Skeletal muscle cell (primary cell): ENCODE measurements at regions not wholly inside any gene's neighbourhood (a gene's known extent, or its start where the extent isn't known, plus 50 kb on each side); places are given as distances from the start of the nearest gene placed in this dataset.

Experiments
- DNase-seq: peaks from one replicate; pipeline ENCODE4 v3.0.0-alpha.2; 2010; ENCODE audit warnings: low read depth
- H3K4me3 ChIP-seq: 2 replicates; pipeline ENCODE4 v1.5.1; 2011; ENCODE audit warnings: low read depth, mild to moderate bottlenecking, control low read depth, low read length, moderate library complexity

DNA sequence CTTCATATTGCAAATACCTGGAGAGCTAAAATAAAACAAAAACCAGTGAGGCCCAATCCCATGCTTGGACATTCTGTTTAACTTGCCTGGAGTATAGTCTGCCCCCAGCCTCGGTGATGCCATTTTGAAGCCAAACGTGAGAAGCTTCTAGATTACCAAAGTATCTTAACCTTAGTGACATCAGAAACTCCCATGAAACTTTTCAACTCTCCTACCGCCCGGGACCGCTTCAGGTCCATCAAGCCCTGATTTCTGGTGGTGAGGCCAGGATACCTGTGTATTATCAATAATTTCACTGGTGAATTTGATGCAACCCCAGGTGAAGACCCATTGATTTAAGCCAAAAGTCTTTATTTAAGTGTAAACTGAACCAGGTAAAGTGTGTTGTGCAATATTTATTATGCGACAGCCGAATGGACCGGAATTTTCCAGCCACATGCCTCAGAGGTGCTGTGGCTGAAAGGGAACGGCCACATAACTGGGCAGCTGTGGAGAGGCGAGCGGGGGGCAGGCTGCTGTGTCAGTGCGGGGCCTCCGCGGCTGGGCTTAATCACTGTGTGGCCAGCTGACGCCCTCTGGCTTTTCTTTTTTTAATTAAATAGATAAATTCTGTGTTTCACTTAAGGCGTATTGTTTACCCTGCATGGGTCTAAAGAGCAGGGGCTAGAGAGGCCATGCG lies 385.5 kb upstream of the B3GAT1 start:
- DNase-seq, result no peak
- H3K4me3 ChIP-seq, result no peak overlapping the region

DNA sequence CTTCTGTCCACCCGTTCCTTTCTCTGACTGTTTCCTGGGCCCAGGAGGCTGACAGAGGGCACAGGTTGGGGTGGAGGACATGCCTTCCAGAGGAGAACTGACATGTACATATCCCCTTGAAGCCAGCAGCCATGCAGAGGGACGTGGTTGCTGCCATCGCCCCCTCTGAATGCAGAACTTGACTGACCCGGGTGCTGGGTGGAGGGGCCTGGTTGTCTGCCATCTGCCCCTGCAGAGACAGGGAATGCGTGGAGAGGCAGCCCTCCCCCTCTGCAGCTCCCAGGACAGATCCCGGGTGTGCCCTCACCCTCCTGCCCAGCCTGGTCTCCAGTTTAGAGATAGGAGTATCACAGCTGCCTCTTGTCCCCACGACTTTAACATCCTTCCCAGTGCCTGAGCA lies 383.0 kb upstream of the B3GAT1 start:
- no peak for DNase-seq
- no peak overlapping the region for H3K4me3 ChIP-seq

- DNase-seq, result no peak
- H3K4me3 ChIP-seq, result no peak overlapping the region
Measured at GRCh38 chr11:134794192-134794591, 382.1 kb upstream of the B3GAT1 start.

GRCh38 chr11:134792677-134793076 lies 380.6 kb upstream of the B3GAT1 start:
- DNase-seq, result no peak
- no peak overlapping the region for H3K4me3 ChIP-seq

- no peak overlapping the region for H3K4me3 ChIP-seq
- DNase-seq, result no peak
Measured at GRCh38 chr11:134792044-134792443, 380.0 kb upstream of the B3GAT1 start.

DNA sequence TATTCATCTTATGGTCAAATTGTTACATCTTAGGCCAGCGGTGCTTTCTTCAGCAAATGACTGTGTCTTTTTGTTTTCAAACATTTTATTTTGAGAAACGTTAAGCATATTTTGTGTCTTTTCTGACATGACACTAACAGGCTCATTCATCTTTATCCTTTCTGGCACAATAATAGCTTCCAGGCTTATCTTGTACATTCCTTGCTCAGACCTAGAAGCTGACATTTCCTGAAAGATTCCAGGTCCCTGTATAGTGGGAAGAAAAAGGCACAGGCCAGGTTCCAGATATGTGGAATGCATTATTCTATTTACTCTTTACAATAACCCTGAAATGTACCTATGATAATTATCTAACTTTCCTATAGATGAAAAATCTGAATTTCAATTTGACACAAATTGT lies 379.1 kb upstream of the B3GAT1 start:
- no peak for DNase-seq

DNA sequence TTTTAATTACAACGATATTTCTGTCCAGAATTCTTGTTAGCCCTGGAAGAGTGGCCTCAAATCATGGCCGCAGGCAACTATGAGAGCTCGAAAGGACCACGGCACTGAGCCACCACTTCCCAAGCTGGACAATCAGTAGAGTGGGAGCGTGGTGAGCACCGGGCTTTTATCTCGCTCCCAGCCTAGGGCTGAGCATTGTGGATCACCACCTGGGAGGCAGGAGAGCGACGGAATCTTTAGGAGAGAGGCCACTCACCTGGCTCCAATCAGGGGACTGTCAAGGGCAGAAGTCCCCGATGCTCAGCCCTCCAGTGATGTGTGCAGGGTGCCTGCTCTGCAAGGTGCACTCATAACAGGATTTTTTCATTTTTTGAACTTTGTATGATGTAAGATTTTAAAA lies 377.1 kb upstream of the B3GAT1 start:
- H3K4me3 ChIP-seq, result no peak overlapping the region
- DNase-seq, result no peak

More for the DNA sequence above, 379.1 kb upstream of the B3GAT1 start:
- H3K4me3 ChIP-seq, result no peak overlapping the region

- no peak for DNase-seq
- H3K4me3 ChIP-seq, result no peak overlapping the region
Measured at GRCh38 chr11:134786636-134787035, 374.6 kb upstream of the B3GAT1 start.

GRCh38 chr11:134785660-134786284 lies 373.7 kb upstream of the B3GAT1 start:
- no peak for DNase-seq
- no peak overlapping the region for H3K4me3 ChIP-seq

DNA sequence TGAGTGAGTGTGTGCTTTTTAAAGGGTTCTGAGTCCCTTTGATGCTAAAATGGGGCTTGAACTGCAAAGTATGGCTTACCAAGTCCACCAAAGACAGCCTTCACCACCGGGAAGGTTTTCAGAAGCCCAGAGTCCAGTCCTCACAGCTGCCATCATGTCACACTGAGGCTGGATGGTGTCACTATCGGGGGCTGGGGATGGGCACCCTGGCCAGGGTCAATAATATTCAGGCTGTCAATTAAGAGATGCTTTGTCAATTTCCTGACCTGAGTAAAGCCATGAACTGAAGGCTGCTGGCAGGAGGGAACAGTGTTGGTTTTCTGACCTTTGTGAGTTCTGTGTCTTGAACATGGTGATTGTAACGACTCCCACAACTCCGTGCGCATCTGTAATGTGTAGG lies 373.0 kb upstream of the B3GAT1 start:
- H3K4me3 ChIP-seq, result no peak overlapping the region
- DNase-seq, result no peak

DNA sequence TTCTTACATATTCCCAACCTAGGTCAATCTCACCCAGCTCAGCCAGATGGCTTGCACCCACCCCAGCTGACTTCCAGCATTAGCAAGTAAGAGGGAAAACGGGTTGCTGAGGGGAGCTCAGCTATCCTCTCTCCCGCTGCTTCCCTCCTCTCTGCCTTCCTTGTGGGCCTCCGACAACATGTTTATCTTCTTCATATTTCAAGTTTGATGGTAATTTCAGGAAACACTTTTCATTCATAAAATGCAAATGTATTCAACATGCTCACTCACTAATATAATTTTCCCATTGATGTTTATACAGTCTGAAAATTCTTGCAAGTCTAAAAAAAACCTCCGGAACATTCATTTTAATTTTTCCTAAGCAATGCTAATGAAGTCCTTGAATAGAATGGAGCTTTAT lies 372.5 kb upstream of the B3GAT1 start:
- no peak for DNase-seq
- H3K4me3 ChIP-seq, result no peak overlapping the region

DNA sequence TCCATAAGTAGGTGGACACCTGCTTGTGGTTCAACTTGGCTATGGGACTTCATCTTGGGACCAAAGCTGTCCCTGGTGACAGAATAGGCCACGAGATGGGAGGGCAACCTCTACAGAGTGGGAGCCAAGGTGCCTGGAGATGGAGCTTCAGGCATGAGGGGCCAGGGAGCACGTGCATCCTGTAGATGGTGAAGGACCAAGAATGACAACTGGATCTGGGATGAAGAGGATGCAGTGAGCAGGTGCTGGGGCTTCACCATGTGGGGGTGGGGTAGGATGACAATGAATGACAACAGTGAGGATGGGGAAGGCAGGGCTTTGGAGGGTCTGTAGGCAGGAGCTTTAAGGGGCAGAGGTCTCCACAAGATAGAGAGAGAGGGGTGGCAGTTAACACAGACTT lies 372.0 kb upstream of the B3GAT1 start:
- H3K4me3 ChIP-seq, result no peak overlapping the region
- DNase-seq, result no peak

GRCh38 chr11:134783234-134783633 lies 371.2 kb upstream of the B3GAT1 start:
- H3K4me3 ChIP-seq, result no peak overlapping the region
- no peak for DNase-seq

DNA sequence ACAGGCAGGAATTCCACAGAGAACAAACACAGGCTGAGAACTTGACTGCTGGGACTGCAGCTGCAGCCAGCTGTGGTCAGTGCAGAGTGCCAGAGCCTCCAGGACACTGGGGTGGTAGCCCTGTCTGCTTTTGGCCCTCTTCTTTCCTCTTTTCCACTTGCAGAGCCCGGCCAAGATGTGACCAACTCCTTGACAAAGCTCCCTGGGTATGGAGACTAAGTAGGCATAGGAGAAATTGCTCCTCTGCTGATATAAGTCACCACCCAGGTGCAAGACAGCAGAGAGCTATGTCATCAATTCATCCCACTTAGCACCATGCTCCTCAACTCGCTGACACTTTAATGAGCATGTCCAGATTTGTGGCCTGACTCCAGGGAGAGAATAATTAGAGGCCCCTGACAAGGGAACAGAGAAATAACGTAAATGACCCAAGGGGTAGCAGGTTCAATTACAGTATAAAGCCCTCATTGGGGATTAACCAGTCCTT lies 369.4 kb upstream of the B3GAT1 start:
- DNase-seq, result no peak
- no peak overlapping the region for H3K4me3 ChIP-seq

DNA sequence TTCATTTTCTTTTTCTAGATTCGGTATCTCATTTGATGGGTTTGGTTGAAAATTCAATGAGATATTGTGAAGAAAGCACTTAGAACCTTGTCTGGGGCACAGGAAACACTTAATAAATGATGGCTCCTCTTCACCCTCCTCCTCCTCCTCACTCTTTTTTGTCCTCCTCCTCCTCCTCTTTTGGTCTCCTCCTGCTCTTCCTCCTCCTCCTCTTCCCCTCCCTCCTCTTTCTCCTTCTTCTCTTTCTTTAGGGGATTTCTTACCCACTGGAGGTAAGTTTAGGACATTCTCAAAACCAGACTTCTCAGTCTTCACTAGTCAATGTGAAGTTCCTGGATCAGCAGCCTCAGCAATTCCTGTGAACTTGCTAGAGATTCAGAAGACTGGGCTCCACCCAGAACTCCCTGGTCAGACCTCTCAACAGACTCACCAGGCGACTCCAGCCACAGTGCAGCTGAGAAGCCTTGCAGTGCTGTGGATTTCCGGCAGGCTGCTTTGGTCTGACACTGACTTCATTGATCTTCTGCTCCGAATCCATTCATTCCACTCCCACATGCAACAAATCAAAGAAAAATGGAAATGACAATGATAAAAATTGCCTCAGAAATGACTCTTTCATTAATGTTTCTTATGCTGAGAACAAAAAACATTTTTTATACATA lies 368.6 kb upstream of the B3GAT1 start:
- no peak overlapping the region for H3K4me3 ChIP-seq
- DNase-seq, result no peak

- H3K4me3 ChIP-seq, result no peak overlapping the region
- DNase-seq, result no peak
Measured at GRCh38 chr11:134779179-134779578, 367.1 kb upstream of the B3GAT1 start.

- no peak for DNase-seq
- H3K4me3 ChIP-seq, result no peak overlapping the region
Measured at GRCh38 chr11:134768463-134768862, 356.4 kb upstream of the B3GAT1 start.

DNA sequence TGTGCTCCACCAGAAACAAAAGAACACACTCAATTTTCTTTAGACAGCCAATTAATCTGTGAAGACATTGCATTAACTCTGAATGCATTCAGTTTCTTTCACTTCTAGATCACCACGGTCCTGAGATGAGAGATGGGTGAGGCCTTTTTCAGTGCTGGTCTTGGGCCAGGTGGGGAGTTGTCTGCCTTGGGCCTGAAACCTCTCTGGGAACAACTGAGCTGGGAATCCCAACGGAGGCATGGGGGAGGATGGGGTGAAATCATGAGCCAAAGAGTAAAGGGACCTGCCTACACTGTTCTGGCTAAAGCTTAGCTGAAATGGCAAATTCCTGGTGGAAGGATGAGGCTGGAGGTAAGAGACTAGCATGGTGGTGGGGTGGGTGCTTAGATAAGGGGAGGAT lies 353.5 kb upstream of the B3GAT1 start:
- H3K4me3 ChIP-seq, result no peak overlapping the region

GRCh38 chr11:134764966-134765365 lies 352.9 kb upstream of the B3GAT1 start:
- H3K4me3 ChIP-seq, result no peak overlapping the region
- no peak for DNase-seq

More for the DNA sequence above, 353.5 kb upstream of the B3GAT1 start:
- no peak for DNase-seq

GRCh38 chr11:134764367-134764766 lies 352.3 kb upstream of the B3GAT1 start:
- DNase-seq, result no peak
- no peak overlapping the region for H3K4me3 ChIP-seq

GRCh38 chr11:134763030-134763388 lies 351.0 kb upstream of the B3GAT1 start:
- DNase-seq, result no peak
- H3K4me3 ChIP-seq, result no peak overlapping the region
